Femur (tissue), 1 donor: ENCODE measurements at regions not wholly inside any gene's neighbourhood (a gene's known extent, or its start where the extent isn't known, plus 50 kb on each side); places are given as distances from the start of the nearest gene placed in this dataset.
"Not testable (repeated sequence)": the region's sequence is repeated elsewhere in the genome, so short reads cannot be mapped to it uniquely, and the experiment has no call there.

Experiments used
- DNase-seq: peaks from one replicate; pipeline ENCODE4 v3.0.0-alpha.2; 2017

- DNase-seq: no peak
Measured at GRCh38 chr2:34785206-34785785, 1186.2 kb upstream of the FAM98A start.

- no peak for DNase-seq
Measured at GRCh38 chr2:34784701-34785100, 1185.6 kb upstream of the FAM98A start.

GRCh38 chr2:34750742-34751141 lies 1151.6 kb upstream of the FAM98A start:
- DNase-seq: not testable (repeated sequence)

- no peak for DNase-seq
Measured at GRCh38 chr2:34747643-34748042, 1148.5 kb upstream of the FAM98A start.

GRCh38 chr2:34738691-34739090 lies 1139.6 kb upstream of the FAM98A start:
- no peak for DNase-seq

GRCh38 chr2:34737146-34737545 lies 1138.0 kb upstream of the FAM98A start:
- no peak for DNase-seq

- no peak for DNase-seq
Measured at GRCh38 chr2:34736482-34736881, 1137.4 kb upstream of the FAM98A start.

GRCh38 chr2:34734662-34735061 lies 1135.6 kb upstream of the FAM98A start:
- no peak for DNase-seq

- DNase-seq: no peak
Measured at GRCh38 chr2:34734042-34734441, 1134.9 kb upstream of the FAM98A start.

- no peak for DNase-seq
Measured at GRCh38 chr2:34731292-34731691, 1132.2 kb upstream of the FAM98A start.

GRCh38 chr2:34729845-34730244 lies 1130.7 kb upstream of the FAM98A start:
- DNase-seq: no peak

GRCh38 chr2:34724107-34724506 lies 1125.0 kb upstream of the FAM98A start:
- DNase-seq: no peak

GRCh38 chr2:34723683-34724082 lies 1124.6 kb upstream of the FAM98A start:
- no peak for DNase-seq

- DNase-seq: no peak
Measured at GRCh38 chr2:34719206-34719605, 1120.1 kb upstream of the FAM98A start.

- no peak for DNase-seq
Measured at GRCh38 chr2:34705551-34706247, 1106.6 kb upstream of the FAM98A start.

- no peak for DNase-seq
Measured at GRCh38 chr2:34703292-34703691, 1104.2 kb upstream of the FAM98A start.

- not testable (repeated sequence) for DNase-seq
Measured at GRCh38 chr2:34702391-34702790, 1103.3 kb upstream of the FAM98A start.

GRCh38 chr2:34677591-34677990 lies 1078.5 kb upstream of the FAM98A start:
- DNase-seq: not testable (repeated sequence)

- not testable (repeated sequence) for DNase-seq
Measured at GRCh38 chr2:34677119-34677531, 1078.0 kb upstream of the FAM98A start.

- no peak for DNase-seq
Measured at GRCh38 chr2:34670482-34670881, 1071.4 kb upstream of the FAM98A start.

- DNase-seq: no peak
Measured at GRCh38 chr2:34666821-34667220, 1067.7 kb upstream of the FAM98A start.

- DNase-seq: no peak
Measured at GRCh38 chr2:34664266-34664665, 1065.2 kb upstream of the FAM98A start.

- DNase-seq: no peak
Measured at GRCh38 chr2:34663314-34663713, 1064.2 kb upstream of the FAM98A start.

- DNase-seq: no peak
Measured at GRCh38 chr2:34660741-34661140, 1061.6 kb upstream of the FAM98A start.

- DNase-seq: no peak
Measured at GRCh38 chr2:34656632-34657031, 1057.5 kb upstream of the FAM98A start.
